Upper lobe of right lung (tissue), 1 donor: ENCODE measurements at regions not wholly inside any gene's neighbourhood (a gene's known extent, or its start where the extent isn't known, plus 50 kb on each side); places are given as distances from the start of the nearest gene placed in this dataset.

Experiments
- ATAC-seq: fragments of 200-7000 bp; cut with Tn5 transposase; one replicate; pipeline ENCODE4 v1.9.1; 2020; ENCODE audit warnings: mild to moderate bottlenecking, moderate library complexity
- DNase-seq: peaks from one replicate; pipeline ENCODE4 v3.0.0-alpha.2; 2020
- H3K27ac ChIP-seq: fragments of 200-600 bp; one replicate; pipeline ENCODE4 v1.8.0; 2022
- H3K27me3 ChIP-seq: fragments of 200-600 bp; one replicate; pipeline ENCODE4 v1.8.0; 2022; ENCODE audit warnings: mild to moderate bottlenecking
- H3K36me3 ChIP-seq: fragments of 200-600 bp; one replicate; pipeline ENCODE4 v1.8.0; 2022
- H3K4me1 ChIP-seq: fragments of 200-600 bp; one replicate; pipeline ENCODE4 v1.8.0; 2022
- H3K4me3 ChIP-seq: fragments of 200-600 bp; one replicate; pipeline ENCODE4 v1.8.0; 2022; ENCODE audit warnings: mild to moderate bottlenecking
- H3K9me3 ChIP-seq: fragments of 200-600 bp; one replicate; pipeline ENCODE4 v1.8.0; 2022
- intact Hi-C: fragments of 100-400 bp; cut with DNase I; formaldehyde crosslinking; loops from one replicate; pipeline ENCODE4 v1.11.0; 2022
- TF ChIP-seq, protein P1 (sequence below): fragments of 200-600 bp; IDR thresholded peaks from one replicate; pipeline ENCODE4 v1.8.0; 2022; ENCODE audit warnings: antibody characterized with exemption
- donor health status: DM: no; HTN: yes; CAD: no; lungs with severe emphysema.

DNA sequence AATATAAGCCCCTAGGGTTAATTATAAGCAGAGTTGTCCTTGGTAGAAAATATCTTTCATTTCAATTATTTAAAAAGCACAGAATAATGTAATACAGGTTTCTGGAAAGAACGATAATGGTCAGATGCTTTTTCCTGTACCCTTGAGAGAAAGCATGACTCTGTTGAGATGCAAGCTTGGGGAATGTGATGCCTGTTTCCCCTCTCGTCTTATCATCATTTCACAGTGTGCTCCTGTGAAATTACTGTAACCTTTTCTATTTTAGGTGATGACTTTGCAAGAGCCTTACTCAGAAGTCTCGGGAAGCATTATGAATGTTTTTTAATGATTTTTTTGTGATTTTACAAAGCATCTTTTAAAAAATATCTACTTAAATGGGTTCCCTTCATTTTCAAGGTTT, 243.0 kb downstream of the POLR1F start:
- intact Hi-C loops, result no loop called here
- TF ChIP-seq, protein P1, sequence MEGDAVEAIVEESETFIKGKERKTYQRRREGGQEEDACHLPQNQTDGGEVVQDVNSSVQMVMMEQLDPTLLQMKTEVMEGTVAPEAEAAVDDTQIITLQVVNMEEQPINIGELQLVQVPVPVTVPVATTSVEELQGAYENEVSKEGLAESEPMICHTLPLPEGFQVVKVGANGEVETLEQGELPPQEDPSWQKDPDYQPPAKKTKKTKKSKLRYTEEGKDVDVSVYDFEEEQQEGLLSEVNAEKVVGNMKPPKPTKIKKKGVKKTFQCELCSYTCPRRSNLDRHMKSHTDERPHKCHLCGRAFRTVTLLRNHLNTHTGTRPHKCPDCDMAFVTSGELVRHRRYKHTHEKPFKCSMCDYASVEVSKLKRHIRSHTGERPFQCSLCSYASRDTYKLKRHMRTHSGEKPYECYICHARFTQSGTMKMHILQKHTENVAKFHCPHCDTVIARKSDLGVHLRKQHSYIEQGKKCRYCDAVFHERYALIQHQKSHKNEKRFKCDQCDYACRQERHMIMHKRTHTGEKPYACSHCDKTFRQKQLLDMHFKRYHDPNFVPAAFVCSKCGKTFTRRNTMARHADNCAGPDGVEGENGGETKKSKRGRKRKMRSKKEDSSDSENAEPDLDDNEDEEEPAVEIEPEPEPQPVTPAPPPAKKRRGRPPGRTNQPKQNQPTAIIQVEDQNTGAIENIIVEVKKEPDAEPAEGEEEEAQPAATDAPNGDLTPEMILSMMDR, result no peak
- H3K27me3 ChIP-seq, result no peaks in the 10 kb centered on the region
- DNase-seq (no peak), ATAC-seq (no peak)
- H3K4me1 ChIP-seq, result no peaks in the 10 kb centered on the region
- no peaks in the 10 kb centered on the region for H3K9me3 ChIP-seq
- no peak overlapping the region for H3K27ac ChIP-seq
- H3K36me3 ChIP-seq, result no peaks in the 10 kb centered on the region
- no peak overlapping the region for H3K4me3 ChIP-seq

DNA sequence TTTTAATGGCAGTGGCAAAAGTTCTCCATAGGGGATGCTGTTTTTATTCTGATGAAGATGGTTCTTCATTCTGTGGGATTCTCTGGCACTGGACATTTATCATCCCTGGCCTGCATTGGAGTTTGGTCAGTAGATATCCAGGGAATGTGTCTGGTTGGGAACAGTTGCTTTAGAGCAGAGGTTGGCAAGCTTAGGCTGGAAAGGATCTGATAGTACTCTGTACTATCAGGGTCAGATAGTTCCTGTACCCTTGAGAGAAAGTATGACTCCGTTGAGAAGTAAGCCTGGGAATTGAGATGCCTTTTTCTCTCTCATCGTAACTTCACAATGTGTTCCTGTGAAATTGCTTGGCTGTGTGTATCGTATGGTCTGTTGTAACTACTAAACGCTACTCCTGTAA, 244.1 kb downstream of the POLR1F start:
- no peak overlapping the region for H3K4me3 ChIP-seq
- ATAC-seq (no peak), DNase-seq (no peak)
- no peaks in the 10 kb centered on the region for H3K36me3 ChIP-seq
- intact Hi-C loops, result no loop called here
- H3K4me1 ChIP-seq, result no peaks in the 10 kb centered on the region
- TF ChIP-seq, protein P1, result no peak
- H3K27ac ChIP-seq, result no peak overlapping the region
- no peaks in the 10 kb centered on the region for H3K9me3 ChIP-seq
- no peaks in the 10 kb centered on the region for H3K27me3 ChIP-seq

- Histone ChIP-seq H3K27me3 (no peaks in the 10 kb centered on the region), H3K36me3 (no peaks in the 10 kb centered on the region), H3K4me1 (no peaks in the 10 kb centered on the region), H3K27ac (no peak overlapping the region), H3K9me3 (no peaks in the 10 kb centered on the region), H3K4me3 (no peak overlapping the region)
- TF ChIP-seq, protein P1, result no peak
- no peak for ATAC-seq
- no peak for DNase-seq
- intact Hi-C loops, result no loop called here
Measured at GRCh38 chr7:19464241-19464640, 244.6 kb downstream of the POLR1F start.

- H3K27ac ChIP-seq, result no peak overlapping the region
- intact Hi-C loops, result no loop called here
- TF ChIP-seq, protein P1, result no peak
- DNase-seq, result no peak
- H3K4me1 ChIP-seq, result no peaks in the 10 kb centered on the region
- H3K9me3 ChIP-seq, result no peaks in the 10 kb centered on the region
- no peaks in the 10 kb centered on the region for H3K36me3 ChIP-seq
- ATAC-seq, result no peak
- H3K4me3 ChIP-seq, result no peak overlapping the region
- H3K27me3 ChIP-seq, result no peaks in the 10 kb centered on the region
Measured at GRCh38 chr7:19463581-19463980, 245.3 kb downstream of the POLR1F start.

DNA sequence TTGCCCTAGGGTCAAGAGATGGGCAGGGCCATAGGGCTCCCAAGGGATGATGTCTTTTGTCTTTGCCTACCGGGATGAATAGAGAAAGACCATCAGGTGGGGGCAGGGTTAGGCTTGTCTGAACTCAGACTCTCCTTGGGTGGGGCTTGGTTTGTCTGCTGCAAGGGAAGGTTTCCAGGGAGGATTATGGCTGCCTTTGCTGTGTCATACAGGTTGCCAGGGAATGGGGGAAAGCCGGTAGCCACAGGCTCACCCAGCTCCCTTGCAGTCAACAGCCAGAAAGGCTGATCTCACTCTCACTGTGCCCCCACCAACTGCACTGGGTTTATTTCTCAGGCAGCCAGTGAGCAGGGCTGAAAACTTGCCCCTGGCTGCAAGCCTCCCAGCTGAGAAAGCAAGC, 253.2 kb downstream of the POLR1F start:
- intact Hi-C loops, result no loop called here
- Histone ChIP-seq H3K27me3 (no peaks in the 10 kb centered on the region), H3K36me3 (no peaks in the 10 kb centered on the region), H3K27ac (no peak overlapping the region), H3K9me3 (no peaks in the 10 kb centered on the region), H3K4me1 (no peaks in the 10 kb centered on the region), H3K4me3 (no peak overlapping the region)
- TF ChIP-seq, protein P1, result no peak
- no peak for DNase-seq
- ATAC-seq, result no peak

GRCh38 chr7:19448091-19448490, 260.7 kb downstream of the POLR1F start:
- Histone ChIP-seq H3K4me1 (no peaks in the 10 kb centered on the region), H3K27me3 (no peaks in the 10 kb centered on the region), H3K4me3 (no peak overlapping the region), H3K27ac (no peak overlapping the region), H3K36me3 (no peaks in the 10 kb centered on the region), H3K9me3 (no peaks in the 10 kb centered on the region)
- ATAC-seq (no peak), DNase-seq (no peak)
- TF ChIP-seq, protein P1, result no peak
- intact Hi-C loops, result no loop called here
